ENCODE measurements at regions not wholly inside any gene's neighbourhood (a gene's known extent, or its start where the extent isn't known, plus 50 kb on each side); places are given as distances from the start of the nearest gene placed in this dataset.
"Not testable (repeated sequence)": the region's sequence is repeated elsewhere in the genome, so short reads cannot be mapped to it uniquely, and the experiment has no call there.

DNA sequence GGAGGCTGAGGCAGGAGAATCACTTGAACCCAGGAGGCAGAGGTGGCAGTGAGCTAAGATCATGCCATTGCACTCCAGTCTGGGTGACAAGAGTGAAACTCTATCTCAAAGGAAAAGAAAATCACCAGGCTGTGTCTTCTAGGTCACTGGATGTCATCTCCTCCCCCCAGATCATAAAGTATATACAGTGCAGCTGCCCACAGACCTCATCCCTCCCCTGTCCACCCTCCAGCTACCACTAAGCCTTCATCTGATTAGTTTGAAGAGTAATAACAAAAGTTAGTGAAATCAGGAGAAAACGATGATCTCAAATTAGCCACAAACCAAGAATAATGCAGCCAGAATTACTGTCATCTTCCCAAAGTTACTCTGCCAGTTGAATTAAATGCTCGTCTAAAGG, 117.2 kb downstream of the ZNF22 start:
- TF ChIP-seq CTCF (IDR thresholded peaks at IDR 0.05; ENCODE audit: insufficient read depth, low read length); SPI1 (IDR thresholded peaks at IDR 0.05; ENCODE audit: borderline replicate concordance, low read depth): not testable (repeated sequence)

Data from HL-60 (cell line).